HL-60 (cell line): ENCODE measurements at regions not wholly inside any gene's neighbourhood (a gene's known extent, or its start where the extent isn't known, plus 50 kb on each side); places are given as distances from the start of the nearest gene placed in this dataset.

ENCODE experiments used
- DNase-seq, 2 experiments: peaks; one replicate each; pipeline ENCODE4 v3.0.0-alpha.2; 2010 to 2020; ENCODE audit warnings: low read depth in 1 of 2, low spot score in 1 of 2
- H3K27ac ChIP-seq: fragments of 250-450 bp; sonication (Bioruptor Pico); replicated peaks from 2 replicates; pipeline ENCODE4 v1.5.1; 2020; ENCODE audit warnings: mild to moderate bottlenecking, moderate library complexity
- H3K27me3 ChIP-seq: fragments of 250-450 bp; sonication (Bioruptor Pico); 2 replicates; pipeline ENCODE4 v1.5.1; 2021; ENCODE audit warnings: mild to moderate bottlenecking, moderate library complexity; ENCODE audit not compliant: insufficient read depth, poor library complexity, severe bottlenecking
- H3K4me3 ChIP-seq: replicated peaks from 2 replicates; pipeline ENCODE4 v1.5.1; 2011; ENCODE audit warnings: mild to moderate bottlenecking, control low read depth, low read length; ENCODE audit not compliant: insufficient read depth
- GABPA ChIP-seq: IDR thresholded peaks from 2 replicates; pipeline ENCODE4 v1.6.1; 2012; ENCODE audit warnings: low read depth
- POLR2AphosphoS5 ChIP-seq: IDR thresholded peaks from 2 replicates; pipeline ENCODE4 v1.6.1; 2012; ENCODE audit warnings: low read depth
- REST ChIP-seq: IDR thresholded peaks from 2 replicates; pipeline ENCODE4 v1.6.1; 2012; ENCODE audit warnings: low read depth; ENCODE audit not compliant: insufficient replicate concordance
- SPI1 ChIP-seq: IDR thresholded peaks from 2 replicates; pipeline ENCODE4 v1.6.1; 2012; ENCODE audit warnings: low read depth, mild to moderate bottlenecking, borderline replicate concordance
- TF ChIP-seq, protein P1 (sequence below): IDR thresholded peaks from one replicate; pipeline ENCODE4 v1.5.1; 2011; ENCODE audit warnings: low read length, control low read depth, inconsistent platforms; ENCODE audit not compliant: insufficient read depth

DNA sequence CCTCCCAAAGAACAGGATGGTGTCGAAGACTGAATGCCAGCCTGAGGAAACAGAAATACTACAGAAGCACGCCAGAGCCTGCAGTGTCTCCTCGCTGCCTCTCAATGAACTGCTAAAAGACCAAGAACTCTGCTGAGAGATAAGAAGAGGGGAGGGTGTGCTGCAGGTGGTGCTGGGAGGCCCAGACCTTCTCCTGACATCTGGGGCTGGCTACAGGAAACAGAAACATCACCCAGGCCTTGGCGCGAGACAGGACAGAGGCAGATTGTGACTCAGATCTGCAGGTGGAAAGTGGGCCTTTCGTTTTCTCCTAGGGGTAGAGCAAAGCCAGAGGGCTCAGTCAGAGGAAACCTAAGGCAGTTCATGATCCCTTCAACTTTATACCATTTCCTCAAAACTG lies 250.3 kb upstream of the TCF4 start:
- Histone ChIP-seq H3K27me3 (no peaks in the 10 kb centered on the region), H3K4me3 (no peak overlapping the region), H3K27ac (no peak overlapping the region)
- DNase-seq = no peak
- no peak for TF ChIP-seq SPI1
- no peak for TF ChIP-seq POLR2AphosphoS5
- no peak for TF ChIP-seq REST
- TF ChIP-seq, protein P1, sequence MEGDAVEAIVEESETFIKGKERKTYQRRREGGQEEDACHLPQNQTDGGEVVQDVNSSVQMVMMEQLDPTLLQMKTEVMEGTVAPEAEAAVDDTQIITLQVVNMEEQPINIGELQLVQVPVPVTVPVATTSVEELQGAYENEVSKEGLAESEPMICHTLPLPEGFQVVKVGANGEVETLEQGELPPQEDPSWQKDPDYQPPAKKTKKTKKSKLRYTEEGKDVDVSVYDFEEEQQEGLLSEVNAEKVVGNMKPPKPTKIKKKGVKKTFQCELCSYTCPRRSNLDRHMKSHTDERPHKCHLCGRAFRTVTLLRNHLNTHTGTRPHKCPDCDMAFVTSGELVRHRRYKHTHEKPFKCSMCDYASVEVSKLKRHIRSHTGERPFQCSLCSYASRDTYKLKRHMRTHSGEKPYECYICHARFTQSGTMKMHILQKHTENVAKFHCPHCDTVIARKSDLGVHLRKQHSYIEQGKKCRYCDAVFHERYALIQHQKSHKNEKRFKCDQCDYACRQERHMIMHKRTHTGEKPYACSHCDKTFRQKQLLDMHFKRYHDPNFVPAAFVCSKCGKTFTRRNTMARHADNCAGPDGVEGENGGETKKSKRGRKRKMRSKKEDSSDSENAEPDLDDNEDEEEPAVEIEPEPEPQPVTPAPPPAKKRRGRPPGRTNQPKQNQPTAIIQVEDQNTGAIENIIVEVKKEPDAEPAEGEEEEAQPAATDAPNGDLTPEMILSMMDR = no peak
- TF ChIP-seq GABPA = no peak

DNA sequence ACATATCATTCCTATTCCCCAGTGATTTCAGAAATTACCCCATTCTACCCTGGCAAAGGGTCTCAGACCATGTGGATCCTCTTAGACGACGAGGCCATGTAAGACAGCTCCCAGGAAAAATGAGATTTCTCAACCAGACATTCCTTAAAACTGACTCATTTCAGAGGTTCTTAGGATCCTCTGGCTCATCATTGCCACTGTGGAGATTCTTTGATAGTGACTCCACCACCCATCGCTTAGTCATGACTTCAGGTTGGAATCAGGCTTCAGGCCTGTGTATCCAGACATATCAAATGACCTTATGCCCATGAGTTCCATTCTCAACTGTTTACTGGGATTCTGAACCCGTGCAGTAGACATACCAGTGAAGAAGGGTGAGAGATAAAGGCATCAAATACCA lies 245.6 kb upstream of the TCF4 start:
- TF ChIP-seq, protein P1 = no peak
- TF ChIP-seq POLR2AphosphoS5 = no peak
- TF ChIP-seq SPI1 = no peak
- no peak for TF ChIP-seq REST
- no peak for TF ChIP-seq GABPA
- no peak for DNase-seq
- Histone ChIP-seq H3K27me3 (no peaks in the 10 kb centered on the region), H3K4me3 (no peak overlapping the region), H3K27ac (no peak overlapping the region)

DNA sequence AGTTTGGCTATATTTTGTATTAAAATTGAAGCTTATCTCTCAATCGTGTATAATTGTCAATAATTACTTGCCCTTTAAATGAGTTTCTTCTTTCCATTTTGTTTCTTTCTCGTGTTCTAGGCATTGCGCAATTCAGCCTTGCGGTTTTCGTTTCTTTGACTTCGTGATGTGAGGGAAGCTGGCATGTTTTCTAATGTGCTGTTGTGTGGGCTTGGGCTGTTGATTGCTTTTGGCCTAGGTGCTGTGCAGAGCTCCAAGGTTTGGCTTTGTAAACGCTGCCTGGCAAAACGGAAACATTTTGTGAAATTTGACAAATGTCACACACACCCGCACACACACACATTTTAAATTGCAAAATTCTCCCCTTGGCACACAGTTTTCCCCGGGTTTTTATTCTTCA lies 242.6 kb upstream of the TCF4 start:
- H3K4me3 ChIP-seq = no peak overlapping the region
- no peak overlapping the region for H3K27ac ChIP-seq
- peak; percentile 28 to 91 for DNase-seq
- H3K27me3 ChIP-seq = no peaks in the 10 kb centered on the region
- TF ChIP-seq SPI1 (peak; percentile 10; the same call in 1 of the 2 replicates), REST (no peak), GABPA (0 out of 2 replicates have a peak, but pooled peaks have one; percentile 6), POLR2AphosphoS5 (0 out of 2 replicates have a peak, but pooled peaks have one; percentile 34)
- TF ChIP-seq, protein P1 = no peak
